Prostate gland (tissue), 2 donors: ENCODE measurements at regions not wholly inside any gene's neighbourhood (a gene's known extent, or its start where the extent isn't known, plus 50 kb on each side); places are given as distances from the start of the nearest gene placed in this dataset.

ENCODE experiments used
- DNase-seq: peaks from one replicate; pipeline ENCODE4 v3.0.0-alpha.2; 2019; ENCODE audit warnings: low spot score
- H3K27ac ChIP-seq, 2 donors: fragments of 200-600 bp; sonication (generic); 2 replicates each; pipeline ENCODE4 v1.5.1; 2017 to 2019
- H3K27me3 ChIP-seq: fragments of 200-600 bp; sonication (generic); replicated peaks from 2 replicates; pipeline ENCODE4 v1.5.1; 2019; ENCODE audit not compliant: insufficient read depth
- H3K36me3 ChIP-seq, 2 donors: fragments of 200-600 bp; sonication (generic); 1 replicate in 1 of 2; 2 replicates in 1 of 2; pipeline versions ENCODE4 v1.5.1 to v1.8.1; 2017 to 2019
- H3K4me1 ChIP-seq: fragments of 200-600 bp; sonication (generic); replicated peaks from 2 replicates; pipeline ENCODE4 v1.5.1; 2019
- H3K4me3 ChIP-seq, 2 donors: fragments of 200-600 bp; sonication (generic); 2 replicates each; pipeline ENCODE4 v1.5.1; 2017 to 2019
- H3K9me3 ChIP-seq: fragments of 200-600 bp; sonication (generic); 2 replicates; pipeline ENCODE4 v1.5.1; 2017
- CTCF ChIP-seq, 4 experiments: fragments of 200-600 bp in 2 of 4; fragments of 450-650 bp in 2 of 4; sonication (generic) in 2 of 4; IDR thresholded peaks; 1 replicate in 3 of 4; 2 replicates in 1 of 4; pipeline ENCODE4 v1.5.1; 2016 to 2019; ENCODE audit warnings: antibody characterized with exemption in 4 of 4, mild to moderate bottlenecking in 2 of 4, moderate library complexity in 2 of 4
- POLR2A ChIP-seq: fragments of 450-650 bp; IDR thresholded peaks from one replicate; pipeline ENCODE4 v1.6.1; 2016; ENCODE audit warnings: antibody characterized with exemption, mild to moderate bottlenecking
- POLR2AphosphoS5 ChIP-seq: sonication (generic); formaldehyde crosslinking; IDR thresholded peaks from one replicate; pipeline ENCODE4 v1.6.1; 2017; ENCODE audit warnings: antibody characterized with exemption
- WGBS: methylation state at CpG from one replicate; pipeline ENCODE4 v1.1.5; 2018; 5-methylcytosine and 5-hydroxymethylcytosine counted together
- intact Hi-C: fragments of 100-400 bp; cut with DNase I; formaldehyde crosslinking; loops from one replicate; pipeline ENCODE4 v1.14.2; 2022

GRCh38 chr21:27631471-27631870, 664.6 kb upstream of the ADAMTS5 start:
- intact Hi-C loops: no loop called here
- Histone ChIP-seq H3K9me3 (no peaks in the 10 kb centered on the region), H3K4me3 (no peak overlapping the region), H3K27me3 (no peaks in the 10 kb centered on the region), H3K4me1 (no peaks in the 10 kb centered on the region), H3K36me3 (no peaks in the 10 kb centered on the region), H3K27ac (no peak overlapping the region)
- WGBS: 35% methylated on average over 1 of the region's 1 CpG
- no peak for DNase-seq
- TF ChIP-seq POLR2AphosphoS5: no peak
- no peak for TF ChIP-seq CTCF (IDR thresholded peaks at IDR 0.05)
- TF ChIP-seq POLR2A: no peak

GRCh38 chr21:27622631-27623030, 655.7 kb upstream of the ADAMTS5 start:
- Histone ChIP-seq H3K4me1 (no peaks in the 10 kb centered on the region), H3K9me3 (no peaks in the 10 kb centered on the region), H3K27me3 (no peaks in the 10 kb centered on the region), H3K27ac (no peak overlapping the region), H3K36me3 (no peaks in the 10 kb centered on the region), H3K4me3 (no peak overlapping the region)
- intact Hi-C loops: no loop called here
- TF ChIP-seq CTCF (IDR thresholded peaks at IDR 0.05) (no peak), POLR2A (no peak), POLR2AphosphoS5 (no peak)
- WGBS: 41% methylated on average over 1 of the region's 1 CpG
- DNase-seq: no peak

- DNase-seq: no peak
- 83% methylated on average over 2 of the region's 2 CpGs for WGBS
- H3K36me3 ChIP-seq: no peaks in the 10 kb centered on the region
- H3K9me3 ChIP-seq: no peaks in the 10 kb centered on the region
- intact Hi-C loops: no loop called here
- H3K27ac ChIP-seq: no peak overlapping the region
- no peak for TF ChIP-seq POLR2AphosphoS5
- no peak for TF ChIP-seq POLR2A
- TF ChIP-seq CTCF (IDR thresholded peaks at IDR 0.05): no peak
- H3K4me1 ChIP-seq: no peaks in the 10 kb centered on the region
- no peaks in the 10 kb centered on the region for H3K27me3 ChIP-seq
- no peak overlapping the region for H3K4me3 ChIP-seq
Measured at GRCh38 chr21:27614231-27614630, 647.3 kb upstream of the ADAMTS5 start.

- no peaks in the 10 kb centered on the region for H3K4me1 ChIP-seq
- intact Hi-C loops: no loop called here
- H3K27me3 ChIP-seq: no peaks in the 10 kb centered on the region
- H3K4me3 ChIP-seq: no peak overlapping the region
- WGBS: over 99% methylated on average over 9 of the region's 9 CpGs
- H3K9me3 ChIP-seq: no peaks in the 10 kb centered on the region
- H3K27ac ChIP-seq: no peak overlapping the region
- no peak for DNase-seq
- no peak for TF ChIP-seq POLR2AphosphoS5
- TF ChIP-seq POLR2A: no peak
- no peak for TF ChIP-seq CTCF (IDR thresholded peaks at IDR 0.05)
- H3K36me3 ChIP-seq: no peaks in the 10 kb centered on the region
Measured at GRCh38 chr21:27606422-27606821, 639.5 kb upstream of the ADAMTS5 start.

GRCh38 chr21:27596196-27596595, 629.3 kb upstream of the ADAMTS5 start:
- no peak for TF ChIP-seq POLR2A
- TF ChIP-seq POLR2AphosphoS5: no peak
- no peak for TF ChIP-seq CTCF (IDR thresholded peaks at IDR 0.05)
- no peak overlapping the region for H3K27ac ChIP-seq
- H3K36me3 ChIP-seq: no peaks in the 10 kb centered on the region
- intact Hi-C loops: no loop called here
- H3K4me1 ChIP-seq: no peaks in the 10 kb centered on the region
- DNase-seq: no peak
- H3K27me3 ChIP-seq: no peaks in the 10 kb centered on the region
- no peak overlapping the region for H3K4me3 ChIP-seq
- H3K9me3 ChIP-seq: no peaks in the 10 kb centered on the region
